Mucosa of rectum (tissue), 2 donors: ENCODE measurements at regions not wholly inside any gene's neighbourhood (a gene's known extent, or its start where the extent isn't known, plus 50 kb on each side); places are given as distances from the start of the nearest gene placed in this dataset.

Experiments used
- H3K27ac ChIP-seq, 2 donors: one replicate each; pipeline ENCODE4 v1.7.0; 2013; ENCODE audit warnings: inconsistent platforms in 2 of 2, low read depth in 2 of 2, low read length in 2 of 2
- H3K27me3 ChIP-seq, 2 donors: one replicate each; pipeline ENCODE4 v1.7.0; 2013; ENCODE audit warnings: low read length in 2 of 2; ENCODE audit not compliant: control insufficient read depth in 2 of 2, insufficient read depth in 2 of 2
- H3K36me3 ChIP-seq, 2 donors: one replicate each; pipeline ENCODE4 v1.7.0; 2013; ENCODE audit warnings: low read length in 2 of 2; ENCODE audit not compliant: control insufficient read depth in 2 of 2, insufficient read depth in 2 of 2
- H3K4me1 ChIP-seq, 2 donors: one replicate each; pipeline ENCODE4 v1.7.0; 2013; ENCODE audit warnings: low read length in 2 of 2, mild to moderate bottlenecking in 1 of 2; ENCODE audit not compliant: control insufficient read depth in 2 of 2, insufficient read depth in 2 of 2
- H3K4me3 ChIP-seq, 2 donors: one replicate each; pipeline ENCODE4 v1.7.0; 2013; ENCODE audit warnings: low read length in 2 of 2
- H3K9ac ChIP-seq, 2 donors: one replicate each; pipeline ENCODE4 v1.7.0; 2013; ENCODE audit warnings: low read length in 2 of 2, low read depth in 1 of 2, mild to moderate bottlenecking in 1 of 2
- H3K9me3 ChIP-seq, 2 donors: one replicate each; pipeline ENCODE4 v1.7.0; 2013; ENCODE audit warnings: low read length in 2 of 2; ENCODE audit not compliant: control insufficient read depth in 2 of 2
- donor health status: healthy.
- donor health status: Normal muscosa, but diverticular disease.

DNA sequence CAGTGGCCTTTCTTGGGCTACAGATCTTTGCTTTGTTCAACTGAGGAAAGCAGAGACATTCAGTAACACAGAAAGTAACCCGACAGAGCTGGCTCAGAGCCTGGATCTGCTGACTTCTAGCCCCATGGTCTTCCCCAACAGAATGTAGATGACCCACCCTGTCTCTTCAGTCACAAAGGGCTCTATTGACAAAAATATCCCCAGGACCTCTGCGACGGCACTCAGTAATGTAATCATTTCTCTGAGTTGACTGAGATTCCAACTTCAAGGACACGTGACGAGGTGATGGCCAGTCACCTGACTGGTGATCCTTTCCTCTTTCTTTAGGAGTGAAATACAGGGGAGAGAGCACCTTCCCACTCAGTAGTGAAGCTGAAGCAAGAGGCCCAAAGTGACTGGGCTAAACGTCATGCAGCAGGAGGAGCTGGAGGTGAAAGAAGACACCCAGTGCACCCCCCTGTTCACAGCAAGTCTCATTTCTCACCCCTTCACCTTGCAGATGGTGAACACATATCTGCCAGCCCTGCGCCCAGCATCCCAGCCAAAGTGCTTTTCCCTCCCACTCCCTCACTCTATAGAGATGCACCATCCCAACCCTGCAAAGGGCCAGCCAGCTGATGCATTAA is 179.2 kb upstream of the EGLN3 start:
- no peak overlapping the region for H3K27ac ChIP-seq
- H3K9me3 ChIP-seq: no peaks in the 10 kb centered on the region
- no peak overlapping the region for H3K4me3 ChIP-seq
- H3K27me3 ChIP-seq: no peaks in the 10 kb centered on the region
- H3K36me3 ChIP-seq: no peaks in the 10 kb centered on the region
- H3K4me1 ChIP-seq: no peaks in the 10 kb centered on the region
- H3K9ac ChIP-seq: no peak overlapping the region

DNA sequence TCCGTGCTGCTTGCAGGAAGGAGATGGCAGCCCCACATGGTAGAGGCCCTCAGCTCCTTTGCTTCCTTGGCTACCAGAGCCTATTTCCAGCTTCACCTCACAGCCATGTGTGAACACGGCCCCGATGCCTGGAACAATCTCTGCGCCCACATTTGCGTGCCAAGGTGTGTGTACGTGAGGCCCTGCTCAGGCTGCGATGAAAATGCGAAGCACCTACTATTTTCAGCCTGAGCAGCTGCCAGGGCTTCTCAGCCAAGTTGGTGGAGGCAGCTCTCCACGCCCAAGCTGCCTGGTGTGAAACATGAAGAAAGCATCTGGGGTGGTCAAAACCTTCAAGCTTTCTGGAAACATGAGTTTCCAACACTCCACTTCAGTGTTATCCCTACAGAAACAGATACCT is 177.8 kb upstream of the EGLN3 start:
- no peaks in the 10 kb centered on the region for H3K9me3 ChIP-seq
- no peak overlapping the region for H3K9ac ChIP-seq
- no peaks in the 10 kb centered on the region for H3K27me3 ChIP-seq
- H3K36me3 ChIP-seq: no peaks in the 10 kb centered on the region
- H3K27ac ChIP-seq: no peak overlapping the region
- H3K4me3 ChIP-seq: no peak overlapping the region
- H3K4me1 ChIP-seq: no peaks in the 10 kb centered on the region

DNA sequence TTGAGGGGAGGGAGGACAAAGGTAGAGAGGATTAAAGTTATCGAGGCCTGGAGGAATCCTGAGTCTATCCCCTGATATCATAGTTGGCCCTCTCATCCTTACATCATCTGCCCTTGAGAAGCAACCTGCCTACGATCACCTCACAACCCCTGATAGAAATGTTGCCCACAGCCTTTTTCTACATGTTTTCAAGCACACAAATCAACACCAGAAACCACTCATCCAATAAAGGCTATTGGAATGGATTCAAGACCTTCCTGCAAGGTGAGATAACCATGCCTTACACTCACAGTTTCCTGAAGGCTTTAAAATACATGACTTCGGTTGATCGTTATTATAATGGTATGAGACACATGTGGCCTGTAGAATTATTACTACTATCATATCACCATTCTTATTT is 175.7 kb upstream of the EGLN3 start:
- no peaks in the 10 kb centered on the region for H3K9me3 ChIP-seq
- H3K4me3 ChIP-seq: no peak overlapping the region
- no peaks in the 10 kb centered on the region for H3K36me3 ChIP-seq
- H3K27me3 ChIP-seq: no peaks in the 10 kb centered on the region
- no peak overlapping the region for H3K9ac ChIP-seq
- no peaks in the 10 kb centered on the region for H3K4me1 ChIP-seq
- H3K27ac ChIP-seq: no peak overlapping the region

DNA sequence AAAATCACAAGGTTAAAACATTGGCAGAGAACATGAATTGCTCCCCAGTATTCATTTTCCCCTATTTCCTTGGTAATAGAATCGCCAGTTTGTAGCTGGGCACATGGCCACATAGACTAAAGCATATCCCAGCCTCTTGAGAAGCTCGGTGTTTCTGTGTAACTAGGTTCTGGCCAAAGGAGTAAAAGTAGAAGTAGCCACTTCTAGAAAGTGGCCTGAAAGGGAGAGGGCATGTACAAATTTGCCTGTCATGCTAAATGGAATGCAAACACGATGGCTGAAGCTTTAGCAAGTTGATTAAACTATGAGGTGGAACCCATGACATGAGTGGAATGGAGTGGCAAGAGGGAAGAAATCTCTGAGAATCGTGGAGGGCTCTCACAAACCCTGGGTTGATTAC is 173.7 kb upstream of the EGLN3 start:
- H3K4me1 ChIP-seq: no peaks in the 10 kb centered on the region
- no peaks in the 10 kb centered on the region for H3K27me3 ChIP-seq
- no peaks in the 10 kb centered on the region for H3K9me3 ChIP-seq
- H3K4me3 ChIP-seq: no peak overlapping the region
- H3K36me3 ChIP-seq: no peaks in the 10 kb centered on the region
- H3K27ac ChIP-seq: no peak overlapping the region
- H3K9ac ChIP-seq: no peak overlapping the region

DNA sequence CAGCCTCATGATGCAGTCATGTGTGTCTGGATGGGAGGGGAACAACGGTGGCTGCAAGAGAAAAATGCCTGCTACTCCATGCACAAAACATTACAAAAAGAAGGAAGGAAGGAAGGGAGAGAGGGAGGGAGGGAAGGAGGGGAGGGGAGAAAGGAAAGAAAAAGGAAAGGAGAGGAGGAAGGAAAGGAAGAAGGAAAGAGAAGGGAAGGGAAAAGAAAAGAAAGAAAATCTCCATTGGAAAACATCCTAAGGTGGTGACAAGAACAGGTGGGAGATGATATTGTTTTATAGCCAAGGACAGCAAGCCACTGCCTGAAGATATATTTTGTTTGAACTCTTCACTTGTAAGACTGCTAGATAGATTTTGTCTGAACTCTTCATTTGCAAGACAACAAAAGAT is 171.8 kb upstream of the EGLN3 start:
- no peak overlapping the region for H3K4me3 ChIP-seq
- no peaks in the 10 kb centered on the region for H3K27me3 ChIP-seq
- H3K9ac ChIP-seq: no peak overlapping the region
- no peaks in the 10 kb centered on the region for H3K4me1 ChIP-seq
- no peak overlapping the region for H3K27ac ChIP-seq
- no peaks in the 10 kb centered on the region for H3K9me3 ChIP-seq
- no peaks in the 10 kb centered on the region for H3K36me3 ChIP-seq

DNA sequence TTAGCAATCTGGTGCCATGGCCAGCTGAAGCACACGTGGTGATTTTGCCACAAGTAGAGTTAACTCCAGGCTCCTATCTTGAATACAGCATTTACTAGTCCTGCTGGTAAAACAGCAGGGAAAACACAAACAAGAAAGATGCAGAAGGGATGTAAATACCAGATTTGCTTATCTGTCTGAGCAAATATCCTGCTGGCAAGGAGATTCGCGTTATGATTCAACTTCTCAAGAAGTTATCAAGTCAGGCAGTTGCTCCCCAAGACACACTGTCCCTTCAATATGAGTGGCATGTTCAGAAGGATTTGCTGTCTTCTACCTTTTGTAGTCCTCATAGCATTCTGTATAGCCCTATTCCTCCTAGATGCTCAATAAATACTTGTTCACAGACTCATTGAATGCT is 171.2 kb upstream of the EGLN3 start:
- H3K27ac ChIP-seq: no peak overlapping the region
- no peak overlapping the region for H3K4me3 ChIP-seq
- H3K36me3 ChIP-seq: no peaks in the 10 kb centered on the region
- H3K9ac ChIP-seq: no peak overlapping the region
- no peaks in the 10 kb centered on the region for H3K4me1 ChIP-seq
- H3K27me3 ChIP-seq: no peaks in the 10 kb centered on the region
- H3K9me3 ChIP-seq: no peaks in the 10 kb centered on the region

DNA sequence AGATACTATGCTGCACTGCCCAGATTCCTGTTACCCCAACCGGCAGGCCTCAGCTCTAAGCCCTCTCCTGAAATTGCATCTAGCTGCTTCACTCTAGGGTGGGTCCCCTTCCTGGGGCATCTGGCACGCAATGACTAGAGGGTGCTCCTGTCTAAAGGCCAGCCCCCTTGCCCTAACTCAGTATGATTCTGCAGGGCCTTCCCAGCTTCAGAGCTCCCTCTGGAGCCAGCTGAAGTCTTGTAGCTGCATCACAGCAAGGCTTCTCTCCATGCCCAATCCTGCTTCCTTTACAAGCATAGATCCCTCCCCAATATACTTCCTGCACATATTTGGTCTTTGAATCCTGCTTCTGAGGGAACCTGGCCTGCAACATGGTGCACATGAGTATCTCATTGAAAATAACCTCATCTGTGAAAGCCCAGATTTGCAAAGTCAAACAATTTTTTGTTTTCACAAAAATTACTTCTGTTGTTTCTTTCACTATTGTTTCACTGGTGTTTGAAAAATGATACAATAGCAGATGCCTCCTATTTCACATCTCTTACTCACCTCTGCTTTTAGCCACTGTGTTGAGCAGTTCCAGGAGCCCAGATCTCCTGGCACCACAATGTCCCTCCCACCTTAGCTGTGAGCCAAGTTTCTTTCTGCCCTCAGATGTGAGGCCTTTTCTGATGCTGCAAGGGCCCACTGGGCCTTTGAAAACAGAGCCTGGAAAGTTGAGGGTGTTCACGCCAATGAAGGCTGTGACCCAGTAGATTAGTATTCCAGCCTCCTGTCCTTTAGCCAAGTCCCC is 169.5 kb upstream of the EGLN3 start:
- Histone ChIP-seq H3K4me1 (no peaks in the 10 kb centered on the region), H3K9me3 (no peaks in the 10 kb centered on the region), H3K27me3 (no peaks in the 10 kb centered on the region), H3K27ac (no peak overlapping the region), H3K4me3 (no peak overlapping the region), H3K36me3 (no peaks in the 10 kb centered on the region), H3K9ac (no peak overlapping the region)

DNA sequence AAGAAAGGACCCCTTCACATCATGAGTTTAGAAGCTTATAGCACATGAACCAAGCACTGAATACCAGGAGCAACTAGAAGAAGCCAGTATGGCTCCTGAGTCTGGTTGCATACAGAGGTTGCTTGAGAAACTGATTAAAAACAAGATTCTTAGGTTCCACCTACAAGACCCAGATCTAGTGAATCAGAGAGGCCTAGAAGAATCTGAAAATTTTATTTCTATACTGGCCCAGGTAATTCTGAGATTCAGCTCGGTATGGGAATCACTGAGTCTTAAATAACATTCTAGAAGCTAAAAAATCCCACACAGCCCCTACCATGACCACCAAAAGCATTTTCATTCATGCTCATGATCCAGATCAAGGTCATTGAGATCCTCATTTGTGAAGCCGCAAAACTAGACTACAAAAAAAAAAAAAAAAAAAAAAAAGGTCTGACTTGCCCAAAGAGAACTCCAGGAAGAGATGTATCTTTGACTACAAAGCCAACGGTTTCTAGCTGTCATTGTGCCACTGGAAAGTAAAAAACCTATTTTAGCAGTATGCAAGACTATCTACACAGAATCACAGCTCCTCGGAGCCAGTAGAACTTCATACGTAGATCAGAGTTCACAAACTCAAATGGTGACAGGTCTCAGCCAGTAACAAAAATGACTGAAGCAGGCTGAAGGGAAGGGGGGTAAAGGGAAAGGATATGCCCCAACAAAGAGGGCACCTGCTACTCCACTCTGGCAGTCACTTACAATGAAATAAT is 168.4 kb upstream of the EGLN3 start:
- Histone ChIP-seq H3K9ac (no peak overlapping the region), H3K36me3 (no peaks in the 10 kb centered on the region), H3K4me3 (no peak overlapping the region), H3K4me1 (no peaks in the 10 kb centered on the region), H3K27ac (no peak overlapping the region), H3K9me3 (no peaks in the 10 kb centered on the region), H3K27me3 (no peaks in the 10 kb centered on the region)

DNA sequence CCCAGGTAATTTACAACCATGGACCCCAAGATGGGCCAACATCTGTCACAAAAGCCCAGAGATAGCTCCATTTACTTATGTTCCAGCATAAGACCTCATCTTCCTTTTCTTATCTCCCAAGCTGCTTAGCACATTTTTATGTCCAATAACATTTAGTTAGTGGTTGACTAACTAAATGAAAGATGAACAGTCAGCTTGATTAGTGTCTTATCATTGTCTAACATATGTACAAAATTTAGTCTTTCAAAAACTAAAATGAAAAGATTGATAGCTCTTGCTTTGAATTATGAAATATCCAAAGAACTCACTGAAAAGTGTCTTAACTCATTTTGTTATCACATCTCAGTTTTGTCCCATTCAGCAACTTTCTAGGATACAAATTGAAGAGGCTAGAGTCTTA is 163.1 kb upstream of the EGLN3 start:
- no peaks in the 10 kb centered on the region for H3K4me1 ChIP-seq

DNA sequence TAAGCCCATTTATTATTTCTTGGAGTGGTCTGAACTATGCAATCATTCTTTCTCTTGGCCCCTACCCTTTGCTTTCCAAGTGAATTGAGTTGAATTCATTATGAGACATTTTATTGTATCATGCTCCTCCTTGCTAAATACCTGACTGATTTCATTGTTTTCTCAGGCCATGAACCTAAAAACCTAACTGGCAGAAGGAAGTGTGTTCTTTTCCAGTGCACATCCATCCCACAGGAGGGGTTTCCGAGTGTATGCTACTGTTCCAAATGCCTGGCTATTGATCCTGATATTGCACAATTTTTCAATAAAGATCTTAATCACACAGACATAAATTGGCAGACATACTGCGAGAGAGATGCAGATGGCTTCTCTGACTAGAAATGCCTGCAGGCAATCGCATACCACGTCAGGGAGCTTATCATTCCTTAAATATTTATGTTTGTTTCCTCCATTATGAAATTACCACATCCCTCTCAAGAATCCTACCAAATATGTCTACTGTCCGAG is 162.2 kb upstream of the EGLN3 start:
- no peak overlapping the region for H3K4me3 ChIP-seq
- no peaks in the 10 kb centered on the region for H3K9me3 ChIP-seq
- no peak overlapping the region for H3K9ac ChIP-seq
- no peaks in the 10 kb centered on the region for H3K4me1 ChIP-seq
- no peaks in the 10 kb centered on the region for H3K36me3 ChIP-seq
- no peaks in the 10 kb centered on the region for H3K27me3 ChIP-seq
- no peak overlapping the region for H3K27ac ChIP-seq

More for the DNA sequence above, 163.1 kb upstream of the EGLN3 start:
- Histone ChIP-seq H3K9me3 (no peaks in the 10 kb centered on the region), H3K36me3 (no peaks in the 10 kb centered on the region), H3K4me3 (no peak overlapping the region), H3K27me3 (no peaks in the 10 kb centered on the region), H3K27ac (no peak overlapping the region), H3K9ac (no peak overlapping the region)
